ENCODE measurements at regions not wholly inside any gene's neighbourhood (a gene's known extent, or its start where the extent isn't known, plus 50 kb on each side); places are given as distances from the start of the nearest gene placed in this dataset.

DNA sequence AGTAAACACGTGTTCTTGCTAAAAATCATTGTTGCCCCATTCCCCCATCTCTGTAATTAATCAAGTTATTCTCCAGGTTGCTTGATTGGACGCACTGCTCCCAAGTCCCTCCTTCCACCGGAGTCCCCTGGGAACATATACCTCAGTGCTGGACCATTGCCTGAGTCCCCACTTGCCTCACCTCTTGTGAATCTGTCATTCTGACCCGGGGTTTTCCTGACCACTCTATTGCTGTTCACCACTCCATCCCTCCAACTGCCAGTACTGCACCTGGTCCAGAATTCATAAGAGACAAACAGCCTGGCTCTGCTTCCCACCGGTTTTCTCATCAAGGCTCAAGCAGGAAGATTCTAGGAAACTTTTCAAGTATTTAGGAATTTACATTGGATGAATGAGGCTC lies 555.9 kb downstream of the VRK1 start:
- no peak for DNase-seq (ENCODE audit: low spot score)

GRCh38 chr14:97354119-97354722 lies 557.0 kb downstream of the VRK1 start:
- DNase-seq (ENCODE audit: low spot score), result no peak

DNA sequence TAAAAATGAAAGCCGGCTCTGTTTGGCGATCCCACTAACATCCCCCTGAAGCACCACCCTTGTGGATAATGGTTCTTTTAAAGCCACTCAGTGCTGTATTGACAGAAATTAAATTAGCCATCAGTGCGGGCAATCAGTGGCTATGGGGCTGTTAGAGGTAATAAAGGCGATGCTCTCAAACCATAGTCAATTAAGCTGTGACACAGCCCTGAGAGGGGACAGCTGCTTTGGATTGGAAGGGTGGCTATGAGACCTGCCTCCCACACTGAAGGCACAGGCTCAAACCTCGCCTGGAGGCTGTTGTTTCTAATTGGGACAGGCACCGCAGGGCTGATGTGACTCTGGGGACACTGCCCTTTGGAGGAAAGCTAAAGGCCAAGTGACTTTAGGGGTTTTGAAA lies 562.2 kb downstream of the VRK1 start:
- DNase-seq (ENCODE audit: low spot score), result no peak

GRCh38 chr14:97361181-97361580 lies 564.0 kb downstream of the VRK1 start:
- no peak for DNase-seq (ENCODE audit: low spot score)

DNA sequence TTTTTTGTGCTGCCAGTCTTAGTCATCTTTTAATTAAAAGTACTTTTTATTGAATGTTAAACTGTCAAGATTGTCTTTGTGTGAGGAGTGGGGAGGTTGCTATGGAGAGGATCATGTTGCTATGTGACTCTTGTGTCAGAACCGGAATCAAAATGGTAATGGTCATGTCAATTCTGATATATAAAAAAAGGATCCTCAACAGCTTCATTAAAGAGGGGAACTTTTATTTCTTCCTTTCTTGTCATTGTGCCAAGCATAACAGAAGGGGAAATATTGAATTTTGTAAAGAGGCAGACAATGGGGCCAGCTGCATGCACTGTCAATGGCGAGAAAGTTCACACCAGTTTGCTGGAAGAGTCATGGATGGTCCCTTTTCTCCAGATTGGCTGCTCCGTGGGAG lies 564.8 kb downstream of the VRK1 start:
- no peak for DNase-seq (ENCODE audit: low spot score)

- no peak for DNase-seq (ENCODE audit: low spot score)
Measured at GRCh38 chr14:97366400-97366799, 569.2 kb downstream of the VRK1 start.

DNA sequence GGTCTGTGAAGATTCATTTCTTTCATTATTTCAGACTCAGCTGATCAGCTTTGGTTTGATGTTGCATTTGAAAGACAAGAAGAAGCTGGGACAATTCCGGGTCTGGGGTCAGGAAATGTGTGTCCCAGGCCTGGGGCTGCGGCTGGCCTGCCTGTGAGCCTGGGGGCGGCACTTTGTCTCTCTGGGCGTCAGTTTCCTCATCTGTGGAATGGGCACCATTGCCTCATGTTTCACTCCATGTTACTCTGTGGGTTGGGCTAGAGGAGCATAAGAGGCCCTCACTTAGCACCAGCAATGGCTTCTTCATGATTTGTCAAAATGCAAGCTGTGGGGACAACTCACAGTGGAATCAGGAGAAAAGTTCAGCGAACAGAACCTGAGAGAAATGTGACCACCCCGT lies 570.1 kb downstream of the VRK1 start:
- DNase-seq (ENCODE audit: low spot score), result no peak

GRCh38 chr14:97368049-97368448 lies 570.9 kb downstream of the VRK1 start:
- DNase-seq (ENCODE audit: low spot score), result no peak

DNA sequence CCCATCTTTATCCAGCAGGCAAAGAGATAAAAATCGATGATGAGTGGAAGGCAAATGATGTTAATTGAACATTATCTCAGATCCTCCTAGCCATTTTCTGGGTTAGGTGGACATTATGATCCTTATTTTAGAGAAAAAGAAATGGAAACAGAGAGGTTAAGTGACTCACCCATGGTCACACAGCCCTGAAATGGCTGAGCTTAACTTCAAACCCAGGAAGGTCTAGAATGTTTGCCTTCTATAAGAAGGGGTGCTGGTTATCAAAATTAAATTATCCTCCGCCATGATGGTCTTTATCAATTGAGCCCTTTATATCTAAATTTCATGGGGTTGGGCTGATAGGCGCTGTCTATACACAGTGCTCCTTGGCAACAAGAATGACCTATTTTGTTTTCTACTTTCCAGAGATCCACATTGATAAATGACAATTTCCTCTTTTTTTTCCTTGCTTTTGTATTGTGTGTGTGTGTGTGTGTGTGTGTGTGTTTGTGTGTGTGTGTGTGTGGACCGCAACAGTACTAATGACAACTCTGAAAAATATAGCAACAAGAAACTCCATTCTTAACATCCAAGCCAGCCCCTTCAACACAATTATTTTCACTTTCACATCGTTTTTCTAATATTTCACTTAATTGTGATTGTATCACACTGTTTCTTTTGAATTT lies 571.9 kb downstream of the VRK1 start:
- no peak for DNase-seq (ENCODE audit: low spot score)

DNA sequence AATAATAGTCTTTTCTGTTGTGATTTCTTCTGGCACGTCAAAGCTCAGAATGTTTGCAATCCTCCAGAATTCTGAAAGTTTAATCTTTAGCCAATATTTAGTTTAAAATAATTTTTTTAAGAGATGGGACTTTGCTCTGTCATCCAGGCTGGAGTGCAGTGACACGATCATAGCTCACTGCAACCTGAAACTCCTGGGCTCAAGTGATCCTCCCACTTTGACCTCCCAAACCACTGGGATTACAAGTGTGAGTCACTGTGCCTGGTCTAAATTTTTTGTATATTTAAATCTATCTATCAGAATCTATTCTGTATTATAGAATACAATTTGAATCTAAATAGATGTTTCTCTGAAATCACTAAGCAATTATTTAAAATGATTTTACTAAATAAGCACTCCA lies 572.7 kb downstream of the VRK1 start:
- no peak for DNase-seq (ENCODE audit: low spot score)

DNA sequence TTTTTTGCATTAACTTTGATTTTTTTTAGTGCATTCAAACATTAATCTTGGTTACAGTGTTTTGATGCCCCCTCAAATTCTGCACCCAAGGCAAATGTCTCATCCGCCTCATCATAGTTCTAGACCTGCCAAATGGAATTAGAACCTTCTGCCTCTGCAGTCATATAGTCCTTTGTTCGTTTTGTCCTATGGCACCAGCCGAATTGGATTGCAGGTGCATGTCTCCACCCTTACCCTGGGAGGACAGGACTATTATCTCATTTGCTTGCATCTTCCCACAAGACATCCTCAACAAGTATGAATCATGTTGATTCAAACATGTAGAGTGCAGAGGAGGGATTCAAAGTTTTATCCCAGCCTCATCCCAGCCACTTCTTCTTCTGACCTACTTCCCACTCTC lies 579.1 kb downstream of the VRK1 start:
- no peak for DNase-seq (ENCODE audit: low spot score)

DNA sequence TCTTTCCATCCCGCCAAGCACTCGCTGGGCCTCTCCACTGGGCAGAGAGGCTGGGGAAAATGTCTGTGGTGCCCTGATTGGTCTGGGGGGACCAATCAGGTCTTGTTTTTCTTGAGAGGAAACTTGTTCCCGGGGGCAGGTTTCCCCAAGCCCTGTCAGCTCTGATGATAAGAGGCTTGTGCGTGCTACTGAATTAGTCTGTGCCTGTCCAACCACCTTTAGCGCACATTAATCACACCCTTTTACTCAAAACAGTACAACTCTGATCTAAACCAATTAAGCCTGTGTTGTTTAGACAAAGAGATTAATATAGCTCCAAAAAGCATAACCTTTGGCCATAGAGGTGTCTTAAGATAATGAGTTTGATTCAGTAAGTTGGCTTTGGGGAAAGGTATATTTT lies 580.4 kb downstream of the VRK1 start:
- DNase-seq (ENCODE audit: low spot score), result no peak

- DNase-seq (ENCODE audit: low spot score), result no peak
Measured at GRCh38 chr14:97379091-97379531, 581.9 kb downstream of the VRK1 start.

- DNase-seq (ENCODE audit: low spot score), result no peak
Measured at GRCh38 chr14:97380539-97380941, 583.4 kb downstream of the VRK1 start.

DNA sequence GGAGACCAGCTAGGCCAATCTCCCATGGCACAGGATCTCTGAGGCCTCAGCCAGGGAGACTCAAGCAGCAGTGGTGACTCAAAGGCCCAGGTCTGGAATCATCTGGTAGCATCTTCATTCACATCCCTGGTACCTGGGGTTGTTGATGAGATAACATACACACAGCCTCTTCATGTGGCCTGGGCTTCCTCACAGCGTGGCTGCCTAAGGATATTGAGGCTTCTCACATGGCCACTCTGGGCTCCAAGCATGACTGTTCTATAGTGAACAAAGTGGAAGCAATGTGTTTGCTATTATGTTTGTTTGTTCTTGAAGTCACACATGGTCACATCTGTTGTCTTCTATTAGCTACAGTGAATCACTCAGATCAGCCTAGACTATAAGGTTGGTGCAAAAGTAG lies 584.1 kb downstream of the VRK1 start:
- no peak for DNase-seq (ENCODE audit: low spot score)

GRCh38 chr14:97382616-97383226 lies 585.5 kb downstream of the VRK1 start:
- DNase-seq (ENCODE audit: low spot score), result no peak

DNA sequence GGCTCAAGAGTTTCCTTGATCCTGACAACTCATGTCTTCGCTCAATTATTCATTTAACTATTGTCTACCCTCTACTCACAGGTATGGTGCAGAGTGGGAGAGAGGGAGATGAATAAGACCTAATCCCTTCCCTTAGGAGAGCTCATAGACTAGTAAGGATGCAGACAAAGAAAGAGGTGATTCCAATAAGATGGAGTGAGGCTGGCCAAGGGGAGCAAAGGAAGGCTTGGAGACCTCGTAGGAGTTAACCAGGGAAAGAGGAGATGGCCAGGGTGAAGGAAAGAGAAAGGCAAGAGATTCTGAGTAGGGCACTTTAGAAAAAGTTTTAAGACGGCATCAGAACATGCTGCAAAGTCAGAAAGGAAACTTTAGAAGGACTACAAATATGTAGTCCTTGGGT lies 588.5 kb downstream of the VRK1 start:
- no peak for DNase-seq (ENCODE audit: low spot score)

- DNase-seq (ENCODE audit: low spot score), result no peak
Measured at GRCh38 chr14:97387252-97387874, 590.2 kb downstream of the VRK1 start.

DNA sequence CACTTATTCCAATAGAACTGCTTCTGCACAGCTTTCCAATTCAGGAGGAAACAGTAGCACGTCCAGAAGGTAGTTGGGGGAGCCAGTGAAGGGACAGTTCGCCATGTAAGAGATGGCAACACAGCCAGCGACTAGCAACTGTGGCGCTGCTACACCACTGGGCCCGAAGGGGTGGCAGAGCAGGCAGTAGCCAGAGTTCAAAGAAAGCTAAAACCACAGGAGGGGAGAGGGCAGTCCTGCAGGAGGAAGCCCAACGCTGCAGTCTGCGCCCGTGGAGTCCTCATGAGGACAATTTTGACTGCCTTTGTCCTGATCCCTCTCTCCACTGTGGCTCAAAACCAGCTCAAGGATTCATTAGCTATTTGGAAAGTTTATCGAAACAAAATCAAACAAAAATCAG lies 591.2 kb downstream of the VRK1 start:
- no peak for DNase-seq (ENCODE audit: low spot score)

- no peak for DNase-seq (ENCODE audit: low spot score)
Measured at GRCh38 chr14:97390096-97390724, 593.0 kb downstream of the VRK1 start.

DNA sequence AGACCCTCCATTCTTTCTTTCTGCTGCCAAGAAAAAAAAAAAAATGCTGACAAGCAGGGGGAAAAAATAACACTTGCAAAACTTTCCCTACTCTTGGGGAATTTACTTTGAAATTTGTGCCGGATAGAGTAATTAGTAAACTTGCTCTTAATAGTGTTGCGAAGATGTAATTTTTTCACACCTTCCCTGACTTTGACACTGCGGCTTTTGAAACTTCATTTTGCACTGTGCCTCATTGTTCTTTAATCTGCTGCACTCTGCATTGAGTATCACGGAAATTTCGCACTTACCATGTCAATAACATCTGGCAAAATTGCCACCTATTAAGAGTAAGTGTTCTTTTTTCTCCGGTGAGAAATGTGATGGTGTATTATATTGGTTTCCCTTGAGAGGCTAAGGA lies 596.1 kb downstream of the VRK1 start:
- no peak for DNase-seq (ENCODE audit: low spot score)

DNA sequence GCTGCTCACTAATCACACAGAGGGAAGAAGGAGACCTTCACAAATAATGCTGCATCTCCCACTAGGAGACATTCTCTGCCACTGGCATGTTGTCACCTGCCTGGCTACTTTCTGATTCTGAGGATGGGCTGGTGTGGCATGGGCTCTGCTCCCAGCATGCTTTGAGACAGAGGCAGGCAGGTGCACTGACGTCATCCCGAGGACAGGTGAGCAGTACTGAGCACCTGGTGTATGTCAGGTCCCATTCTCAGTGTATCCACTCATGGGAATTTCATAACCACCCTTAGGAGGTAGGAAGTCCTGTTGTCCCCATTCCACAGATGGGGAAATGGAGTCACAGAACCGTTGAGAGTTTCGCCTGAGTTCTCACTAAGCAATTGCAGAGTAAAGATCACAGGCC lies 597.9 kb downstream of the VRK1 start:
- DNase-seq (ENCODE audit: low spot score), result no peak

DNA sequence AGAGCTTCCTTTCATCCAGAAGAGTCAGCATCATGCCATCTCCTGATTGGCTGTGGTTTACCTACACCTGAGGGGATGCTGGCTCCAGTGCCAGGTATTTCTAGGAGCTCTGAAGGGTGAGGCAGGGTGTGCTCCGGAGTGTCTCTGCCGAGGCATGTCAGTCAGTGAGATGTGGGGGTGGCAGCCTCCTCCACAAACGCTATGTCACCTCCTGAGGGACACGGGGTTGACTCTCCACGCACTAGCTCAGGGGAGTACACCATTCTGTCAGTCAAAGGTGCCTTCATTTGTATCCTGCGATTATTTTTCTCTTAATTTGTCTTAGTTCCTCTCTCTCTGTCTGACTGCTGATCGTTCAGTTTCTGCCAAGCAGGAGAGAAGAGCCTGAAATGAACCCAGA lies 604.5 kb downstream of the VRK1 start:
- DNase-seq (ENCODE audit: low spot score), result no peak

Measured in AG08395 (cell line).